Activated CD4-positive, alpha-beta T cell treated with anti-CD3 and anti-CD28 coated beads for 48 hours (primary cell): ENCODE measurements at regions not wholly inside any gene's neighbourhood (a gene's known extent, or its start where the extent isn't known, plus 50 kb on each side); places are given as distances from the start of the nearest gene placed in this dataset.
"Not testable (repeated sequence)": the region's sequence is repeated elsewhere in the genome, so short reads cannot be mapped to it uniquely, and the experiment has no call there.

Experiments used
- DNase-seq: peaks from one replicate; pipeline ENCODE4 v3.0.0-alpha.2; 2020

DNA sequence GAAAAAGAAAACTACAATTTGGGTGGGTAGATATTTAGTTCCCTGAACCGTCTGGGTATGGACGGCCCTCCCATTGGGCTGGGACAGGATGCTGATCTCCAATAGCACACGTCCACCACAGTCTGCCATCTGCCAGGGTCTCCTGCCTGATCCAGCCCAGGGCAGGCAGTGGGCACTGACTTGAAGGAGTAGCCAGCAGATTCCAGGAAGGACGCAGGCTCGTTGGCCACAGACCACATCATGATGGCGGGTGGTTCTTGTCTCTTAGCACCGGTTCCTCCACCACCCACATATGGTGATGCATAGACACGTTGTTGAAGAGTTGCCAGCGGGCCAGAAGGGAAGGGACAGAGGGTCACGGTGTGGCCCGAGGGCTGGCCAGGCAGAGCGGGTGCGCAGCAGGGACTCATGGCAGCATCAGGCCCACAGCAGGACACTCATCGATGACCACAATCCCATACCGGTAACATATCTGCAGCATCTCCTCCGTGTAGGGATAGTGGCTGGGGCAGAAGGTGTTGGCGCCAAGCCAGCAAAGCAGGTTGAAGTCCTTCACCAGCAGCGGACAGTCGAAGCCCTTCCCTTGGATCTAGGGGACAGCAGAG is 155.8 kb upstream of the FAM174A start:
- DNase-seq, result not testable (repeated sequence)

DNA sequence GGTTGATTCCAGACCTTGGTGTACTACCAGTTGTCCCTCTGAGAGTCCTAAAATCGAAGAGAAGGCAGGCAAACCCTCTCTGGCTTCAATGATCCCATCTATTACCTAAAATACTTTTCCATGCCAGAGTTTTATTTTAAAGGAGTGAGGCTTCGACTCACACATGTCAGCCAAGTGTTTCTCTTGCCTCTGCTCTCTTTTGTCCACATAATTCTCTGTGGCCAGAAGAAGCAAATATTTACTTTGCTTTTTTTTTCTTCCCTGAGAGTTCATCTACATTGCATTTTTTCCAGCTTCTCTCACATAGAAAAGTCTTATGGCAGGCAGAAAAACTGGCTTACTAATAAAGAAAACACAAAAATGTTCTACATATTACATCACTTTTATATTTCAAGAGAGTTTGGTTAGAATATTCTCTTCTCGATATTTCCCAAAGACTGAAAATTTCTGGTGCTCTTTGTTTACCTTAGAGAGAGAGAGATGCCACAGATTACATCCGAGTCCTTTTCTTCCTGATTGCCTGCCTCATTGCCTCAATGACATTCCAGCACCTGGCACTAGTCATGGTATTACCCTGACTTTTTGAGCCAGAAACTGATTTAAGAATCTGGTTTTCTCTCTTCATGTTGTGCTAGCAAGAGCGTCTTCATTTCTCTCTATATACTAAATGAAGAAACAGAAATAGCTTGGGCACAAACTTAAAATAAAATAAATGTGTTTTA is 170.3 kb upstream of the FAM174A start:
- DNase-seq, result not testable (repeated sequence)

DNA sequence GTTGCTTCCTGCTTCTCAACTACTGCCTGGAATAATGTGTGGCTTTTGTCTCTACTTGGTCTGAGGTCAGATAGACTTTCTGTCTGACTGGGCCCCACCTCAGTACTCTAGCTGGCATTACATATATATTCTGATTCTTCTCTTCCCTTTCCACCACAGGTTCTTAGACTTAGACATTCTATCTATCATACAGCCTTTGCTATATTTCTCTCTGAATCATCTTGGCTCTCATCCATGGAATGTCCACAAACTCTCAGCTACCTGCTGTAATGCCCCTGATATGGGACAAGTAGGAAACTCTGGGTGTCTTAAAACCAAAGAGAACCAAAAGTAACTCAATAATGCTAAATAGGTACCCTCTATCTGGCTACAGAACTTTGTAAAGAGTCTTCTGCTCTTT is 170.8 kb upstream of the FAM174A start:
- DNase-seq, result not testable (repeated sequence)

DNA sequence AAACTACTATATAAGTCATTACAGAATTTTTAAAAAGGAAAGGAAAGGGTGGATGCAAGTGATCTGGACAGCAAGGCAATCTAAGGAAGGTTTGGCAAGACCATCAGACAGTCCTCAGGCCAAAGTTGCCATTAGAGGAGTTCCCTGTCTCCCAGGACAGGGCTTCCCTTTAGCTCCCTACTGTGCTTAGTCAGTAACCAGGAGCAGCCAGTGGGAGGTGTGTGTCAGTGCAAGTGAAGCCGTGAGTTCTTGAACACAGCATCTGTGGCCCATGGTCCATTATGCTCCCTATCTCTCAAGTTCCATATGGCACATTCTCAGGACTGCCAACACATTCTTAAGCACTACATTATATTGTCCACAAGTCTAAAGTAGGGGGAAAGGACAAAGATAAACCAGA is 175.2 kb upstream of the FAM174A start:
- not testable (repeated sequence) for DNase-seq

DNA sequence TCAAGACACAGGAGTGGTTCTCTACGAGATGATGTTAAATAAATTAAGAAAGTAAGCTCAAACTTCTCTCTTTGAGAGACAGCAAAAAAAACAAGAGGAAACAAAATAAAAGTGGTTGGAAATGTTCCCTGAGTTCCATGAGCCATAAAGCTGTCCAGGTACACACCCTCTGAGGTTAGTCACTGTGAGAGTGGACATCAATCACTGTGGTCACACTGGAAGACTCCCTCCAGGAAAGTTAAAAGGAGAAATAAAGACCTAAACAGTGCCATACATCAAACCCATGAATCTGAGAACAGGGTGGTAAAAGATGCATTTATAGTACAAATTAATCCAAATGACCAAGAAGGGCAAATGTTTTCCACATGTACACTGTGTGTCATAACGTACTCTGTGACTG is 188.9 kb upstream of the FAM174A start:
- not testable (repeated sequence) for DNase-seq

DNA sequence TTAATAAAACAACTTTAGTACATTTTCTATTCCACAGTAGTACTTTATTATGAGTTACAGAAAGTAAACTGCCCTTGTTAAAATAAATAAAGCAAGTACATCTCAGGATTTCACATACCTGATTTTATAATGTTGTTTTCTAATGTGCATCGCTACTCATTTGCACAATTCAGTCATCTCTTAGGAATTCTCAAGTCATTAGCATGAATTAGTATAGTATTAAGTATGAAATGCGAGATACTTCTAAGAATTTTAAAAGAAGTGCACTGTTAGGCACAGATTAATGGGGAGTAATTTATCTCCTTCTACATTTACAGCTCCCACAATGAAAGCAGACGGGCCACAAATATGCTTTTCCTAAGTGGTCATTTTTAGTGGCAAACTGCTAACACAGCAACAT is 193.7 kb upstream of the FAM174A start:
- not testable (repeated sequence) for DNase-seq

DNA sequence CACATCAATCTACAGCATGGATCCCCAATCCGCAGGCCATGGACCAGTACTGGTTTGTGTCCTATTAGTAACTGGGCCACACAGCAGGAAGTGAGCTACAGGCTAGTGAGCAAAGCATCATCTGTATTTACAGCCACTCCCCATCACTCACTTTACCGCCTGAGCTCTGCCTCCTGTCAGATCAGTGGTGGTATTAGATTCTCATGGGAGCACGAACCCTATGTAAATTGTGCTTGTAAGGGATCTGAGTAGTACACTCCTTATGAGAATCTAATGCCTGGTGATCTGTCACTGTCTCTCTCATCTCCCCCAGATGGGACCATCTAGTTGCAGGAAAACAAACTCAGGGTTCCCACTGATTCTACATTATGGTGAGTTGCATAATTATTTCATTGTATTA is 212.7 kb upstream of the FAM174A start:
- no peak for DNase-seq

DNA sequence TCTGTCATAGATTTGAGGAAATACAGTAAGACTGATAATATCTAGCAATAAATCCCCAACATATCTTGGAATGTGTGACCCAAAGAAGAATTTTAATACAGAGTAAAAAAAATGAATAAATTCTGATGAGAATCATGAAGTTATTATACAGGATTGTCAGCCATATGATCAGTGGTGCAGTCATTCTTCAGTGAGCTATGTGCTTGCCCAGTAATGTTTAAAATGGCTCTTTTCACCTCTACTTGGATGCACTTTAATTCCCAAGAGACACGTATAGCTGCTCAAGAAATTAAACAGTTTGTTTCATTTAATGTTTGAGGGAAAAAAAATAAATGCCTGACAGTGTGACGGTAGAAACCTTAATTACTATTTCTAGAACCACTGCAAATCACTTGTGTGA is 215.3 kb upstream of the FAM174A start:
- DNase-seq, result no peak

DNA sequence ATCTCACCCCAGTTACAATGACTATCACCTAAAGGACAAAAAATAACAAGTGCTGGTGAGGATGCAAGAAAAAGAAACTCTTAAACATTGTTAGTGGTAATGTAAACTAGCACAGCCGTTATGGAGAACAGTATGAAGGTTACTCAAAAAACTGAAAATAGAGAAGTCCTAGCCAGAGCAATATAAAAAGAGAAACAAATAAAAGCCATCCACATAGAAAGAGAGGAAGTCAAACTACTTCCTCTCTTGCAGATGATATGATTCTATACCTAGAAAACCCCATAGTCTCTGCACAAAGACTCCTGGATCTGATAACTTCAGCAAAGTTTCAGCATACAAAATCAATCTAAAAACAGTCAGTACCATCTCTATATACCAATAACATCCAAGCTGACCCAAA is 221.5 kb upstream of the FAM174A start:
- no peak for DNase-seq

DNA sequence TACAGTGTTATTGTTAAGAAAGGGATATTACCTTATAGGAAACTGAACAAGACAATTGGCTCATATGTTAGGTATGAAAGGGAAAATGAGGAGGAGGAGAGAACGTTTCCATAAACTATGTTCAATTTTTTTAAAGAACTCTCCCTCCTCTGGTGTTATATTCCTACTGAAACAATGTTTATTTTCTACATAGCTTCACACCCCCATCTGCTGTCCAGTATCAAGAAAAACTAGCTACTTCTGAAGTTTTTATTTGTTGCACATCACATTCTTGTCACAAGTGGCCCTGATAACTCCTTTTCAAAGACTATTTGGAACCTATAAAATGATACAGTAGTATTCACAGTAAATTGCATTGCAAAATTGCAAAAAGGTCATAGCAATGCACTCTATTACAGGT is 223.4 kb upstream of the FAM174A start:
- DNase-seq, result no peak

DNA sequence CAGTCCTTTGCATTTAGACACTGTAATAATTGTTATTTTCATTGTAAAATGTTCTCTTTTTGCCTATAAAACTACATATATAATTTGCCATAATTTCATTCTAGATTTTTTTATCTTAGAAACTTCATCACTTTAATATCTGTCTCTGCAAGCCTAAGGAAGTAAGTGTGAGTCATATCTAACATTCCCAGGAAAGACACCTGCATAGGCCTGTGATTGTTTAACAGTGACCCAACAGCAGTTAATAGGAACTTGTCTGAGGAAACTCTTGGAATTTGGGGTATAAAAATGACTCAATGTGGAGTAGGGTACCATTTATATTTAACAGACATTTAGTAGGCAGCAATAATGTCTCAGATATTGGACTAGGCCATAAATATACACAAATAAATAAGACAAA is 229.2 kb upstream of the FAM174A start:
- DNase-seq, result no peak

DNA sequence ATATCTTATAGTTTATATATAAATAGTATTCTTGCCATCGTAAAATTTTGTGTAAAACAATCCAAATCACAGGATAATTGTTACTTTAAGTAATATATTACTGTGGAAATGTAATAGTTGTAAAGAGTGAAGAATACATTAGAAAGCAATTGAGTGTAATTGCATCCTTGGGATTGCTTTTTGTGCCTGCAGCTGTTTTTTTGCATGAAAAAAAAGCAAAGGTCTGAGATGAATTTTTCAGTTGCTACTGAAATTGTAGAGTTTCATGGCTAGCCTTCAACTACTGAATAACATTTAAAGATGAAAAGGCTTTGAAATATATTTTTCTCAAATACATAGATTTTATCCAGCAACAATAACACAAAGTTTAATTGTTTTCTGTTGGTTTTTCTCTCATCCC is 232.0 kb upstream of the FAM174A start:
- DNase-seq, result no peak

DNA sequence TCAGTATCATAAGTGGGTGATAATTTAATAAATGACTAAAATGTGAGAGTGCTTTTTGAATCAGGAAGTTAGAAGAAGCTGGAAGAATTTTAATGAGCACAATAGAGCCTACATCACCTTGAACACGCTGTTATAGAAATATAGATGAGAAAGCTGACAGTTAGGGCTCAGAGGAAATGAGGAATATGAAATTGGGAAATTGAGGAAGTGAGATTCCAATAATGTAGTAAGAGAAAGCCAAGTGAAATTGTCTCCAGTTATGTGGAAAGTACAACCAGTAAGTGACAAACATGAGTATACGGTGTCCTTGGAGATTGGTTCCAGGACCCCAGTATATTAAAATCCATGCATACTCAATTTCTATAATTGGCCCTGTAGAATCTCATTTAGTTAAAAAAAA is 235.9 kb upstream of the FAM174A start:
- no peak for DNase-seq

DNA sequence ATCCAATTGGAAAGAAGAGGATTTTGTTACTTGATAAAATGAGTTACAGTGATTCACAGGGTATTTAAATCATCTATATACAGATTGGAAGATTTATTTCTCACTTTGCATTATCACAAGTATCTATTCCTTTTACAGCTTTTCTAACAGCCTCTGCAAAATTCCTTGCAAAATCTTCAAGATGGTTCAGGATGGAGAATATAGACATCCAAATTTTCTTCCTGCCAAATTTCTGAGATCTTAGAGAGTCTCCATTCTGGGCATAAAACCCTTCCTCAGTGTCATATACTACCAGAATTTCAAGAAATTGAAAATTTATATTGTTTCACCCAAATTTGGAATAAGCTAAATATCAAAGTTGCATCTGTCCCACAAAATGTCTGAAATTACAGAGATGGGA is 259.1 kb upstream of the FAM174A start:
- no peak for DNase-seq

DNA sequence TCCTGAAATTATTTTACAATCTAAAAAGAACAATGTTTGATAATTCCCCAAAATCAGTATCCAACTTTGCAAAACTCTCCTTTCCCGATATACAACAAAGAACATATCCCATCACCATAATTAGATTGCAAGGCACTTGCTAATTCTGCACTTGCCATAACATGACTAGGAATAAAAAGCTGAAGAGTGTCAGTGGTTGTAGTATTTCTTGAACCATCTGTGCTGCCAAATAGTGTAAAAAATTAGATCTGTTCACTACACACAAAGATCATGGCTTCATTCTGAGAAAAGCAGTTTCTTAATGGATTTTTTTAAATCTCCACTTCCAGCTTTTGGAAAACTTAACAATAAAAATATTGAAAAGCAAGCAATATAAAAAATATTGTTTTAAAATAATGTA is 259.5 kb upstream of the FAM174A start:
- DNase-seq, result no peak

DNA sequence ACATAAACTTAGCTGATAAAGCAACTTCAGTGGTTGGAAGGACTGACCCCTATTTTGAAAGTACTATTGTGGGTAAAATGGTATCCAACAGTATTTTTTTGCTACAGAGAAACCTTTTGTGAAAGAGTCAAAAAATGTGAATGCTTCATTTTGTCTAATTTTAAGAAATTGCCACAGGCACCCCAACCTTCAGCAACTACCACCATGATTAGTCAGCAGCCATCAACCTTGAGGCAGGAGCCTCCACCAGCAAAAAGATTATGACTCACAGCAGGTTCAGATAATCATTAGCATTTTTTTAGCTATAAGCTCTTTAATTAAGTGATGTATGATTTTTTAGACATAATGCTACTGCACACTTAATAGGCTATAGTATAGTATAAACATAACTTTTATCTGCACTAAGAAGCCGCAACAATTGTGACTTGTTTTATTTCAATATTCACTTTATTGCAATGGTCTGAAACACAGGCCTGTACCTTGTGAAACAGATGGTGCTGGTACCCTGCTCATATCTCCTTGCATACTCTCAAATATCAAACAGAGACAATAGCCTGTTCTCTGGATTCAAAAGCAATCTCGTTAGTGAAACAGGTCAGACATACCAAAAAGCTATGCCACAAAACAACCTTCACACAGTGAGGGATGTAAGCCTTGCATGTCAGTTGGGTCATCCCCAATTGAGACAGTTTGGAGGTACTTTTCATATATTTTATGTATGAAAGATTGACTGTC is 261.2 kb upstream of the FAM174A start:
- no peak for DNase-seq

DNA sequence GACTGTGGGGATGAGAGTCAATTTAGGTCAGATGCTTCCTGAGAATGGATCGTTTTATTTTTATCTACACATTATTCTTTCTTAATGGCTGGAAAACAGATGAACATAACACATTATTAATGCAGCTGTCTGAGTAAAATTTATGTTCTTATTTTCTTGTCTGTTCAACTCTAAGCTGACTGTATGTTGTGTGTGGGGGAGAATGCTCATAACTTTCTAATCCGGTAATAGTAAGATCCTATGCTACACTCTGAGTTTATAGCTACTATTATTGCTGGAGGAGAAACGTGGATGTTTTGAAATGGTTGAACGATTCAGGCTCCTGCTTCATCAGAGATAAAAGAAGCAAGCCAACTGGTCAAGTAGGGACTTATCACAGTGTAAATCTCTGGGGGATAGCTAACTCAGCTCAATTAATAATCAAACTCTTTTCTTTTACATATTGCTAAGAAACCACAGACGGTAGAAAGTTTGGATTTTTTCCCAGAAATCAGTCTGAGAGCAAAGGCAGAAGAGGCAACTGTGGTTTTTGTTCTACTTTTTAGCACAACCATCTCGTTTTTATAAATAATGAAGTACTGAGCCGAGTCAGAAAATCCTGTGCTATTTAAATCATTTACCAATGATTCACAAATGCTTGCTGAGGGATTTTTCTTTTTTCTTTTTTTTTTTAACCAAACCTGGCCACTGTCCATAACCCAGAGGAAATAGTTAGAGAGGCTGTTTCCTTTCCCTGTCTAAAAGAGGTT is 265.0 kb upstream of the FAM174A start:
- DNase-seq, result no peak

DNA sequence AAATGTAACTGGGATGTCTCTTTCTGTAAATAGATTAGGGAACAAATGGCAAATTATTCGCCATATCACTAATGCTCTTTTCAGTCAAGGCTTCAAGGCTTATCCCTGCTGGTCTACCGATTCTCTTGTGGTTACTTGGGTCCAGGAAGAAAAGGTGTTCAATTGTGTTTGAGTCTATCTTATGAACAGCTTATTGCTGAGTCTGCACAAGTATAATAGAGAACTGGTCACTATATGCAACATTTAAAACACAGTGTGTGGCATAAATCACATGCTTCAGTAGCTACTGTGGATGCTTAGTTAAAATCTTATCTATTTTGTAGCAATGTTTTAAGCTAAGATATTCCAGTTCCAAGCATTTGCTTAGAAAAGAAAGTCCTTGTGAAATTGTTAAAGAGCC is 274.2 kb upstream of the FAM174A start:
- DNase-seq, result no peak

DNA sequence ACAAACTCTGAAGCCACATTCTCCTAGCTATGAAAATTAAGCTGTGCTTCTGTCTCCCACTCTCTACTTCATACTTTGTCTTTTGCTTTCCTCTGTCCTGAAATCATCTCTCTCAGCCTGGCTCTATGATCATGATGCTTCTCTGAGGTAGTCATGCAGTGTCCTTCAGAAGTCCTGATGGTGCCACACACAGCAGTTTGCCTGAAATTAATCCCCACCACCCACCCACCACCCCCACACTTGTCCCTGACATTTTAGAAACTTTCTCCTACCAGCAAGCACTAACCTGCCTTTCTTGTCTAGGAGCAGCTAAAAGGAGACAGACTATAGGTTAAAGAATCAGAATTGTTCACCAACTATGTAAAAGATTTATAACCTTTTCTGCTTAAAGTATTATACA is 282.2 kb upstream of the FAM174A start:
- DNase-seq, result no peak

DNA sequence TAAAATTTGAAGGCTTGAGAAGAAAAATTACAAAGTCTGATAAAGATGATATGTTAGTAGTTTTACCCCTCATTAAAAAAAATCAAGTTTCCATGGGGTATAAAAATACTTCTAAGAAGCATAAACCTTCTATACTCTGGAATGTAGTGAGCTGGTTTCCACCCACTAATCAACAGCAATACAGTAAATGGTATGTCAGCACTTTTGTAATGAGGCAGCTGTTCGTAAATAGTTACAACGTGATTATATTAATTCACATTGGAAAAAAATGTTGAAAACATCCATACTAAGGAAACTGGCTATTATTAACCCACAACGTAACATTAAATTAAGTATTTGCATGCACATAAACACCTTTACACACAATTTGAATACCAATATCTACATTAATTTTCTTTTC is 283.1 kb upstream of the FAM174A start:
- no peak for DNase-seq

DNA sequence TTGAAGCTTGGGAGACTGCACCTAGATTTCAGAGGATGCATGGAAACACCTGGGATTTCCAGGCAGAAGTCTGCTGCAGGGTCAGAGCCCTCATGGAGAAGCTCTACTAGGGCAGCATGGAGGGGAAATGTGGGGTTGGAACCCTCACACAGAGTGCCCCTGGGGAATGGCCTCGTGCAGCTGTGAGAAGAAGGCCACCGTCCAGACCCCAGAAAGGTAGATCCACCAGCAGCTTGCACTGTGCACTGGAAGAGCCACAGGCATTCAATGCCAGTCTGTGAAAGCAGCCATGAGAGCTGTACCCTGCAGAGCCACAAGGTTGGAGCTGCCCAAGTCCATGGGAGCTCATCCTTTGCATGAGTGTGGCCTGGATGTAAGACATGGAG is 285.3 kb upstream of the FAM174A start:
- no peak for DNase-seq

DNA sequence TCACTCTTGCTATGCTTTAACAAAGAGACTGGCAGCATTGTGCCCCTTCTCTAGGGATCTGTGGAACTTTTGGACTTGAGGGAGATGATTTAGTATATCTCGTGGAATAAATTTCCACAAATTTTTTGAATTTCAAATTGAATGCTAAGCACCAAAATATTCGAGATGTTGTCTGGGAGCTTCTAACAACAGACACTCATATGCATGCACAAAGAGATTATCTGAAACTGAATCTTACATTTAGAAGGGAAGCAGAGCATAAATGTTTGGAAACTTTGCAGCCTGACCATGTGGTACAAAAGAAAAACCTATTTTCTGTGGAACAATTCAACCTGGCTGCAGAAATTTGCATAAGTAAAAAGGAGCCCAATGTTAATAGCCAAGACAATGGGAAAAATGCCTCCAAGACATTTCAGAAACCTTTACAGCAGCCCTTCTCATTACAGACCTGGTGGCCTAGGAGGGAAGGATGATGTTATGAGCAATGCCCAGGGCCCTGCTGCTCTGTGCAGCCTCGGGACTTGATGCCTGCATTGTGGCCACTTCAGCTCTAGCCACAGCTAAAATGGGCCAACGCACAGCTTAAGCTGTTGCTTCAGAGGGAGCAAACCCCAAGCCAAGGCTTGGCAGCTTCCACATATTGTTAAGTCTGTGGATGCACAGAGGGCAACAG is 285.8 kb upstream of the FAM174A start:
- DNase-seq, result no peak

DNA sequence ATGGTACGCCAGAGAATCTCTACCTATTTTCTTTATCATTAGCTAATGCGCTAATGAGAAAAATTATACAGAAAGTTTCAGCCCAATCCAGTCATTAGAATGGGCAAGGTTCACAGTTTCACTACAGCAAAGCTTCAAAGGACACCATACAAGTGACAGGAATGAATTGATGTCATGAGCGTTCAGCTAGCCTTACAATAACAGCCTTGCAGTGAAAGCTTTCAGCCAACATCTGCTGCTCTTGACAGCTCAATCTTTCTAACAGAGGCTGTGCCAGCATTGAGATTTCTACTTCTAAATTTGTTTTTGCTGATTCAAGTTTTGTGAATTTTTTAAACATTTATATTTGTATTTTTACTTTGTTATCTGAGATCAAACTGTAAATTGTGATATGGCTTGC is 302.4 kb upstream of the FAM174A start:
- no peak for DNase-seq
